Activated naive CD8-positive, alpha-beta T cell treated with anti-CD3 and anti-CD28 coated beads, Interleukin-2, amount 50 U/mL, for 16 hours (primary cell): ENCODE measurements at regions not wholly inside any gene's neighbourhood (a gene's known extent, or its start where the extent isn't known, plus 50 kb on each side); places are given as distances from the start of the nearest gene placed in this dataset.
"Not testable (repeated sequence)": the region's sequence is repeated elsewhere in the genome, so short reads cannot be mapped to it uniquely, and the experiment has no call there.

Experiments
- DNase-seq: peaks from one replicate; pipeline ENCODE4 v3.0.0-alpha.2; 2020; ENCODE audit warnings: low read depth, low spot score

DNA sequence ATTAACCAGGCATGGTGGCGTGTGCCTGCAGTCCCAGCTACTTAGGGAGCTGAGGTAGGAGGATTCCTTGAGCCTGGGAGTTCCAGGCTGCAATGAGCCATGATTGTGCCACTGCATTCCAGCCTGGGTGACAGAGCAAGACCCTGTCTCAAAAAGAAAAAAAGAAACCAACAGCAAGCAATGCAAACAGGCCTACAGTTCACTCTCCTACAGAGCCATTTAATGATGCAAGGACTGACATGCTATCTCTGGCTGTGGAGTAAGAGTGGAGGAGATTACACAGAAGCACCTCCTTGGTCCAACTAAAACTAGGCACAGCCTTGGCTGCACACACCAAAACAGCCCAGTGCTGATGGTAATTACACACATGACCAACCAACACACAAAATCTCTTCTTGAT is 127.5 kb upstream of the SOD1 start:
- DNase-seq: no peak

DNA sequence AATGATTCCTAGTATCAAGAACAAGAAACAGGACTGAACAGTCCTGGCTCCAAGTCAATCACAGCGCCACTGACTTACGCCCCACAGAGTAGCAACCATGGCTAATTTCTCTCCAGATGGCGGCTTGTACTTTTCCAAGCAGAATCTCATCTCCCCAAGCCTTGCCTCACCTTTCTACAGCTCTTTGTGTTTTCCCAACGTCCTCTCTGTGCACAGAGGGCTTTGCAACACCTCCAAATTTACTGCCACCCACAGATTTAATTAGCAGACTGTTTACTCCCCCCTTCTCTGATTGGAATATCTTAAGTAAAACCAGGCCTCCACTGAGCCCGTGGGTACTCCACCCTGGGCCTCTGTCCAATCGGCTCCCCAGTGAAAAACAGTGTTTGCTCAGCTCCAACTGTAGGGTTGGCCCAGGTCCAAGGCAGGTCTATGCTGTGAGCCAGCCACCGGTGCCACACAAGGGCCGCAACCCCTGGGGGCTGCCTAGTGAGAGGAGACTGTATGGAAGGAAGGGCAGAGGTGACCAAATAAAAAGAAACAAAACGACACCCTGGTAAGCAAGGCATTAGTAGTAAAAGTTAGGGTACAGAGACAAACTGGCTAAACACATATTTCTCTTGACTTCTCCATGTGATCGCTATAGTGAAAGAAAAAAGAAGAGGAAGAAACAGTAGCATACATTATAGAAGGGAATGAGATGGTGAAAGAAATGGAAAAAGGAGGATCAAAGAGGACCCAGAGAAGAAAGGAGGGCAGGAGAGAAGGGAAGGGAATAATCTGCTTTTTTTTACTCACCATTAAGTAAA is 128.4 kb upstream of the SOD1 start:
- no peak for DNase-seq

DNA sequence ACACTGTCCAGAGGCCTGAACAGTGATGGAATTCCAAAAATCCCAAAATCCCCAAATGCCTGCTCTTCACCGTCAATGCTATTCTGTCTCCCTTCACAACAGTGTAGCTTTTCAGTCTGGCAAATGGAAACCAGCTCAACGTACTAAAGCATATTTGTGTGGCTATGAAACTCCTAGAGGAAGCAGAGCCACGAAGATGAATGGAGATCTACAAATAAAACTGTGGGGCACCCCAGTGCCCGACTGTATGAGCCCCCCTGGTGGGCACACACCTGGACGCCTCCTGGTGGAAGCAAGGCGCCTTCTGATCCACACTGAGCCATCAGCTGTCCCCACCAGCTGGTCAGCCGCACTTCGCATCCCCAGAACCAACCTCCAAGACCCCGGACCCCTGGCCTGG is 129.1 kb upstream of the SOD1 start:
- no peak for DNase-seq

DNA sequence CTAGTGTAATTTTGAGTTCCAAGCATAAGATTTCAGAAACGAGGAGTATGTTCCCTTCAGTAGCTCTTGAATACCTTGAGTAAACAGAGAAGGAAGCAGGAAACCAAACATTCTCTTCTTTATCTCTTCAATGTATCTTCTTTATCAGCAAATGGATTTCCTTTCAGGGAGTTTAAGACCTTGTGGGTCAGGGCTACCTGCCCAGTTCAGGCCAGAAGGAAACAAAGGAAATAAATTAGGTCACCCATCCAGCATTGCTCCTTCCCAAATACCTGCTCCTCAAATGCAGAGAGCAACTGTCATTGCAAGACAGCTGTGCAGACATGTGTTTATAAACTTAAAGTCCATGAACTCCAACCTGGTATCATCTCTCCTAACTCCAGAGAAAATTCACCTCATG is 130.1 kb upstream of the SOD1 start:
- no peak for DNase-seq

DNA sequence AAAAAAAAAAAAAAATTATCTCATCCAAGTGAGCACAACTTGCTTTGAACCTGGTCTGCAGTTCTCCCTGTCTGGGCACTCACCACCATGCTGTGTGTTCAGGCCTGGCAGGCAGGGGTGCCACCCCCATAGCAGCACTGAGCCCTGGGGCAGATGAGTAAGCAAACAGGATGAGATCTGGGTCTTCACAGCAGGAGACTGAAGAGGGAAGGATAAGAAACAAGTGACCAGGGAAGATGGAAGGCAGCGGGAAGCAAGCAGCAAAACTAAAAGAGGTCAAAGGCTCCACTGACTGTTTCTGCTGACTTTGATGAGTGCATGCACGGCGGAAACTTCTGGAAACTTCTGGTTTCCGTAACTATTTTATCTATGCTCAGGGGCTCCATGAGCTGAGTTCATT is 133.5 kb upstream of the SOD1 start:
- DNase-seq: no peak

DNA sequence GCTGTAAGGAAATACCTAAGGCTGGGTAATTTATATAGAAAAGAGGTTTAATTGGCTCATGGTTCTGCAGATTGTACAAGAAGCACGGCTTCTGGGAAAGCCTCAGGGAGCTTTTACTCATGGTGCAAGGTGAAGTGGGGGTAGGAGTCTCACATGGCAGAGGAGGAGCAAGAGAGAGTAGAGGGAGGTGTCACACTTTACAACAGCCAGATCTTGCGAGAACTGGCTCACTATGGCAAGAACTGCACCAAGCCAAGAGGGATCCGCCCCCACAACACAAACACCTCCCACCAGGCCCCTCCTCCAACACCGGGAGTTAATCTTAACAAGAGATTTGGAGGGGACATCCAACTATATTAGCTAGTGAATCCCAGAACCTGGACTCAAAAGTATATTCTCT is 135.4 kb upstream of the SOD1 start:
- DNase-seq: no peak

DNA sequence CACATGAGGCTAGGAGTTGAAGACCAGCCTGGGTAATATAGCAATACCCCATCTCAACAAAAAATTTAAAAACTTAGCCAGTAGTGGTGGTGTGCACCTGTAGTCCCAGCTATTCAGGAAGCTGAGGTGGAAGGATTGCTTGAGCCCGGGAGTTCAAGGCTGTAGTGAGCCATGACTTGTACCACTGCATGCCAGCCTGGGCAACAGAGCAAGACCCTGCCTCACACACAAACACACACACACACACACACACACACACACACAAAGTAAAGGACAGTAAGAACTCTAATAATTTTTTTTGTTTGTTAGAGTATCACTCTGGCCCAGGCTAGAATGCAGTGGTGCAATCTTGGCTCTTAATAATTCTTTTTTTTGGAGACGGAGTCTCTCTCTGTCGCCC is 138.0 kb upstream of the SOD1 start:
- DNase-seq: no peak

DNA sequence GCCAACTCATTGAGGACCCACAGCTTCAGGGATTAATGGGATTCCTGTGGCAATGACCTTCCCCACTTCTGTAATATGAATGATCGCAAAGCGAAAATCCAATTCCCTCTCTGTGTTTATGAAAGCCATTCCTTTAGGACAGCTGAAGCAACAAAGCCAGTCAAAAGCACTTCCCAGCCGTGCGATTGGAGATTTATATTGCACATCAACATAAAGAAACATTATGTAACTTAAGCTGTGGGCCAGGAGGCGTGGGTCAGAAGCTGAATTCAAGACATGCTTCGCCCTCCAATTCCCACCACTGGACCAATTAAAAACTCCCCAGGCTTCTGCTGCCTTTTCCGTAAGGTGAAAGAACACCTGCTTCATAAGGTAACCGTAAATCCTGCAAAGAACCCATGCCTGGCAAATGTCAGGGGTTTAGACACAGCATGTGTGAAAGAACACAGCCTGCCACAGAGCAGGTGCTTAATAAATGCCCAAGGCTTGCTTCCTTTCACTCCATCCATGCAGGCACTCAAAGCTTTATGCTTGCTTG is 138.9 kb upstream of the SOD1 start:
- DNase-seq: no peak

DNA sequence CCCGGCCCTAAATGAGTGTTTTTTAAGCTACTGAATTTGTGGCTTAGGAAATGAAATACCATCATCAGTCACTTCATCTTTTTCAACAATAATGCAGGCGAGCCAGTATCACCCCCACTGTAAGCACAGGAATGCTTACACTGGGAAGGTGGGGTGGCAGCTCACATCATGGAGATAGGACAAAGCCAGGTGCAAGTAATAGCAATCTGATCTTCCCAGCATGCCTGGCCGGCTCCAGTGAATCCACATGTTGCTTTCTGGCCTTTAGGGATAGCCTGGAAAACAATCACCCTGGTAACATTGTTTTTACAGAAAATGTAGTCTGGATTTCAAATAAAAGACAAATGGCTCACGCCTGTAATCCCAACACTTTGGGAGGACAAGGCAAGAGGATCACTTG is 140.9 kb upstream of the SOD1 start:
- no peak for DNase-seq

DNA sequence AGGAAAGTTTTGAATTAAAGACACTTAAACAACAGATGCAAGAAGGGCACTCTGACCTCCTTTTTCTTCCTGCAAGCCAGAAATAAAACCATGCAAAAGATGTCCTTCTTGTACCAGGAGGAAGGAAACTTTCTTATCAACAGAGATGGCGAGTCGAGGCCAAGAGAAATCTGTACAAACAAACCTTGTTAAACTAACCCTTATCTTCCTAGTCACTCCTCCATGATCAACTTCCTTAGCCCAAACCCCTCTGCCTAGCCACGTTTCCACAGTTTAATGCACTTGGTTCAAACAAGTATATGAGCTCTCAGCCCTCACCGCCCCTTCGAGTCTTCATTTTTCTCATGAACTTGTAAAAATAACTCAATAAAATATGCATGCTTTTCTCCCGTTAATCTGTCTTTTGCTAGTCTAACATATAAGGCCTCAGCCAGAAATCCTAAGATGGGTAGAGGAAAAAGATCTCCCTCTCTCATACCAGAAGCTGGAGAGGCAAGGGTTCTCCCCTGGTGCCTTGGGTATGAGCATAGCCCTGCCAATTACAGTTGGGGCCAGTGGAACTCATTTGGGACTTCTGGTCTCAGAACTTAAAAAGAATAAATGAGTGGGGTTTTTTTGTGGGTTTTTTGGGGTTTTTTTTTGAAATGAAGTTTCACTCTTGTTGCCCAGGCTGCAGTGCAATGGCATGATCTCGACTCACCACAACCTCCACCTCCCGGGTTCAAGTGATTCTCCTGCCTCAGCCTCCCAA is 141.7 kb upstream of the SOD1 start:
- no peak for DNase-seq

DNA sequence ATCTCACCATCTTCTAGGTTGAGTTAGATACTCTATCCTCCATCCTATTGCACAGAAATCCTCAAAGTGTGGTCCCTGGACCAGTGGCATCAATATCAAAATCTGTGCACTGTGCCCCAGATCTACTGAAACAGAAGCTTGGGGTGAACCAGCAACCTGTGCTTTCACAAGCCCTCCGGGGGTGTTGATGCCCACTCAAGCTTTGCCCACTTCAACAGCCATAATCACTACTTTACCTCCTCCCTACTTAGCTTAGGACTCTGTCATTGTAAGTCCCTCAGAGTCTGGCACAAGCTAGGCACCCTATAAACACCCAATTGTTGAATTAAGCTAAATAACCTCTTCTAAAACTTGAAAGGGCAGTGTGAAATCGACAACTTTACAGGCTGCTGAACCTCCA is 144.2 kb upstream of the SOD1 start:
- no peak for DNase-seq

DNA sequence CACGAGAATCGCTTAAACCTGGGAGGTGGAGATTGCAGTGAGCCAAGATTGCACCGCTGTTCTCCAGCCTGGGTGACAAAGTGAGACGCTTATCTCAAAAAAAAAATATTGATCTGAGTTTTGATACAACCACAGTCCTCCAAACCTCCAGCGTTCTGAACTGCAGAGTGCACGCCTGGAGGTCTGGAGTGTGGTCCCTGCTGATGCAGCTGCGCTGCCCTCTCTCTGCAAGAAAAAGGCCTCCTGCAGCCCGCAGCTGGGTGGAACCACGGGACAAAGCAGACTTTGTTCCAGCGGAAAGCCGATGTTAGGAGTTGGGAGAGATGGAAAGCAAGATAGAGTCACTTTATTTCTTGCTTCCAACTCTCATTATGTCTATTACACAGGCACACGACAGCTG is 144.9 kb upstream of the SOD1 start:
- DNase-seq: no peak

DNA sequence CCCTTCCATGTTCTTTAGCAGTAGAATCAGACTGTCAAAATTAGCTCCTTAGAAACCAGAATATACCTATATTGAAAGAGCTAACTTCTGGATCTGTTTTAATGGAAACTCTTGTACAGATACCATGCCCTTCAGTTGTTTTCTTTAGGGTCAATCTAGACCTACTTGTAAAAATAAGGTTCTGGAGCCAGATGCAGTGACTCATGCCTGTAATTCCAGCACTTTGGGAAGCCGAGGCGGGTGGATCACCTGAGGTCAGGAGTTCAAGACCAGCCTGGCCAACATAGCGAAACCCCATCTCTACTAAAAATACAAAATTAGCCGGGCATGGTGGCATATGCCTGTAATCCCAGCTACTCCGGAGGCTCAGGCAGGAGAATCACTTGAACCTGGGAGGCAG is 146.0 kb upstream of the SOD1 start:
- DNase-seq: not testable (repeated sequence)

DNA sequence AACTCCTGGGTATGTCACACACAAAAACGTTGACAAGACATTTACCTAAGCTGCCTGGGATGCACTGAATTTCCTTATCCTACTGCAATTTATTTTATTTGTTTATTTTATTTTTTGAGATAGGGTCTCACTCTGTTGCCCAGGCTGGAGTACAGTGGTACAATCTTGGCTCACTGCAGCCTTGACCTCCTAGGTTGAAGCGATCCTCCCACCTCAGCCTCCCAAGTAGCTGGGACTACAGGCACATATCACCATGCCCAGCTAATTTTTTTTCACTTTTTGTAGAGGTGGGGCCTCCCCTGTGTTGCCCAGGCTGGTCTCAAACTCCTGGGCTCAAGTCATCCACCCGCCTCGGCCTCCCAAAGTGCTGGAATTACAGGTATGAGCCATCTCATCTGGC is 147.5 kb upstream of the SOD1 start:
- not testable (repeated sequence) for DNase-seq

DNA sequence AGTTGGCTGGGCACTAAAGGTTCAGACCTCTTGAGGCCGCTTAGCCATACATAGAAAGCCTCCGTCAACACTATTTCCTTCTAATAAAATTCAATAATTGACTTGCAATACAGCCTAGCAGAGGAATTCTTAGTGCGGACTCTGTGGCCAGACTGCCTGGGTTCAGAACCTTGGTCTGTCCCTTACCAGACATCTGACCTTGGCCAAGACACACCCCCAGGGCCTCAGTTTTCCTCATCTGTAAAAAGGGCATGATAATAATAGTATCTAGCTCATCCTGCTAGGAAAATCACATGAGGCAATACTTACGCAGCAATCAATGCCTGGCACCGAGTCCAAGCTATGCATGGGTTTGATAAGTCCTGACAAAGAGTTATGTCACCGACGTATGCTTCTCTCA is 148.2 kb upstream of the SOD1 start:
- DNase-seq: no peak

DNA sequence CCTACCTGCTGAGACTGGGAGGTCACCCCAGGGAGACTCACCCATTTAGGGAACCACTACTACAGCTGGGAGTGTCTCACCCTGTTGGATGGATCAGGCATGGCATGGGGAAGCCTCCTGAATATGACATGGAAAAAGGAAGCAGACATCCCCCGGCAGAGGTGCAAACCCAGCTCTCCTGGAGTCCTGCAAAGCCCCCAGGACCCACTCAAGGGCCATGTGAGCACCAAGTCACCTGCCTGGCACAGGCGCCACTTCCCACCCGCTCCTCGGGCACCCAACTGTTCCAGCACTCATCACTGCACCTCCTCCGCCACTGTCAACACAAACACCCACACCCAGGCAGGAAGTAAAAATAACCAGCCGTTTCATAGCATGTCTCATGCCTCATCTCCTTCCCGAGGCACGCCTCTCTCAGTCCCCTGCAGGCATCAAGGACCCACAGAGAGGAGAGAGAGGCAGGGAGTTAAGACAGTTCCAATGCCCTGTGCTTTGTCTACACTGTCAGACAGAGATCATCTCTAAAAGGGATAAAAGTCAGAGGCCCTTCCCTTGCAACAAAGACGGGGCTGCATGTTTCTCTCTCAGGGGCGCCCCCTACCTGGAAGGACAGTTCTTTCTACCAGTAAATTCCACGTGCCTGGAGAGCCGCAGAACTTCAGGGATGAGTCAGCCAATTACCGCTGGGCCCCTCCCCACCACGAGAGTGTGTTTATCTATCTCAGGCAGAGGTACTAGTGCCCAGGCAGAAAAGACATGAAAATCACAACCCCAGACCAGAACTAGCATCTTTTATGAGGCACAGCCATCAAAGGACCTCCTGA is 150.1 kb upstream of the SOD1 start:
- peak; percentile 68 for DNase-seq

DNA sequence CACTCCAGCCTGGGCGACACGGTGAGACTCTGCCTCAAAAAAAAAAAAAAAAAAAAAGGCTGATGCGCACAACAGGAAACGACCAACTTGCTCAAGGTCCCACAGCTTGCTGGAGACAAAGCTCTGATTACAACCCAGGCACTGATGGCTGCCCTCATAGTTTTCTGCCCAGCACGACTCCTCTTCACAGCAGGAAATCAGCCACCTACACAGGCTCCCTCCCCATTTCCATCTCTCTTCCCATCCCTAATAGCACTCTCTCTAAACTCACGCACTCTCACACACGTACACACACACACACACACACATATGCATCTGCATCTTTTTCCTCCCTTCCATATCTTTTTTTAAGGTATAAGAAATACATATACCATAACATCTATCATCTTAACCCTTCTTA is 153.5 kb upstream of the SOD1 start:
- DNase-seq: no peak

DNA sequence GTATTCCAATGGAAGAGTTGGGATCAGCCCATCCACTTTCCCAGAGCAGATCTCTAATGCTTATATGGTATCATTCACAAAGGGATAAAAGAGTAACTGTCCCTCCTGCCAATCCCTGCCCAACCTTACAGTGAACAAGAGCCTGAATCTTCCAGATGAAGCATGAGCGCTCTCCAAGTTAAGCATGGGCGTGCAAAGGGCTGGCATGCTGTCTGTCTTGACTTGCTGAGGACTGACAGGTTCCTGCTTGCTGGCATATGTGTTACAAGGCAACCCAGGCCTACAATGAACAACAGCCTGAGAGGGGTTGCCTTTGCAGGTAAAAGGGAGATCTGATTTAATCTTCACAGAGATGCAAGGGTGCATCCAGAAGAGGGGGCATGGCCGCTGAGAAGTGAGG is 155.6 kb upstream of the SOD1 start:
- no peak for DNase-seq

DNA sequence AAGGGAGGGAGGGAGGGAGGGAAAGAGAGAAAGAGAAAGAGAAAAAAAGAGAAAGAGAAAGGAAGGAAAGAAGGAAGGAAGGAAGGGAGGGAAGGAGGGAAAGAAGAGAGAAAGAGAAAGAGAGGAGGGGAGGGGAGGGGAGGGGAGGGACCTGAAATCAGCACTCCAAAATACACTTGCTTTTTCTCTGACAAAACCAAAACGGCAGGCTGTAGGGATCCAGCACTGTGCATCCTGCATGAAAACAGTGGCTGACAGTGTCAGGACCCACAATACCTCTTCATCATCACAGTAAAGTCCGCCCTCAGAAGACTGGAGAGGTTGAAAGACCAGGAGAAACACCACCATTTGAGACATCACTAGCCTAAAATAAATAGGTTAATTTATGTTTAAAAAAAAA is 156.0 kb upstream of the SOD1 start:
- DNase-seq: no peak

DNA sequence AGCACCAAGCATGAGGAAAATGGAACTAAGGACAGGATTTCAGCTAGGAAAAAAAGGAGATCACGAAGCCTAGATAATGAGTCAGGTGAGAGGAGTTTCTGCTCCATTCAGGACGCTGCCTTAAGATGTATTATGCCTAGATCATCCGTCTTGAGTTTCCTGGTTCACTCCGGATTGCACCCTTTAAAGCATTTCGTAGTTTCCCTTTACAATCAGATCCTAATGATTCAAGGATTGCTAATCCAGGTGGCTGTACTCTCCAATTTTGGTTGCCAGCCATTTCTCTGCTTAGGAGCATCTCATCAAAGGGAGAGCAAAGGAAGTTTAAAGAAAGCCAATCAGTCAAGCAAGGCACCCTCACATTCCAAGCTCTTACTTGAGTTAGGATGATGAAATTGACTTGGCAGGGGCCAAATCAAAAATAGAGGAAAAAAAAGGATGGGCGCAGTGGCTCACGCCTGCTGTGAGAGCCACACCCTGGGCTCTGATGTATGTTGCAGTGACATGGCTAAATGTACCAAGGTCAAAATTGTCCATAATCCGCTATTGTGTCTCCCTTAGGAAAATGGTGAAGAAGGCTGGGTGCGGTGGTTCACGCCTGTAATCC is 156.9 kb upstream of the SOD1 start:
- DNase-seq: no peak

DNA sequence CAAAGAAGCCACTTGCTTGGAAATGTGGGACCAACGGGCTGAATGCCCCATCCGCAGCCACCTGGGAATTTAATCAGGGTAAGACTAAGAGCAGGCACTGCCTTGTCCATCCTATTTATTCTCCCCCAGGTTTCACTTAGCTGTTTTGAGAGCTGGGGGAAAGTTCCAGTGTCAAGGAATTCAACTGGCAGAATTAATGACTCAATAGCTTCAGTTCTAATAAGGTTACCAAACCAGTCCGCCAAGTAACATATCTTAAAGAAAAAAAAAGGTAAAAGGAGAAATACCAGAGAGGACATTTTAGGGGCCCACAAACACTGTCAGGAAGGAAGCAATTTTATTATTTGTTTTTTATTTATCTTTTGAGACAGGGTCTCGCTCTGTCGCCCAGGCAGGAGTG is 157.6 kb upstream of the SOD1 start:
- DNase-seq: no peak

DNA sequence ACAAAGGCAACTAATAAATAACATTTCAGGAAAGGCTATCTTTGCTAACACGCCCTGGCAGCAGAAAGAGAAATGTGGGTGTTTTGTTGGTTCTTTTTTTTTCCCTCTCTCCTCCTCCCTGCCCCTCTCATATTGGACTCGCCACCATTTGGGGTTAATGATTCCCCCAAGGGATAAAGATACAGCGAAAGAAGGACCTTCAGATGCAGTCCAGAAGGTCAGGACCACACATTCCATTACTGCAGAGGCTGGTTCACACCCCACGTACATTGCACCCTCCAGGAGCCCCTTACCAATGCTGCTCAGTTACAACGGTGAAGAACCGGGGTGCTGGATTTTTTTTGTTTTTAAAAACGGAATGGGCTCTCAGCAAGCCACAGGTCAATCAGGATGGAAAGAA is 156.9 kb upstream of the TIAM1 start:
- DNase-seq: no peak
